ENCODE measurements at regions not wholly inside any gene's neighbourhood (a gene's known extent, or its start where the extent isn't known, plus 50 kb on each side); places are given as distances from the start of the nearest gene placed in this dataset.

GRCh38 chr18:22544626-22545025, 126.9 kb upstream of the CTAGE1 start:
- DNase-seq (ENCODE audit: low read depth), result no peak

- DNase-seq (ENCODE audit: low read depth), result no peak
Observed at GRCh38 chr18:22545066-22545760, 127.5 kb upstream of the CTAGE1 start.

GRCh38 chr18:22546905-22547570, 129.3 kb upstream of the CTAGE1 start:
- no peak for DNase-seq (ENCODE audit: low read depth)

GRCh38 chr18:22547807-22548561, 130.3 kb upstream of the CTAGE1 start:
- no peak for DNase-seq (ENCODE audit: low read depth)

GRCh38 chr18:22549260-22549937, 131.7 kb upstream of the CTAGE1 start:
- no peak for DNase-seq (ENCODE audit: low read depth)

DNA sequence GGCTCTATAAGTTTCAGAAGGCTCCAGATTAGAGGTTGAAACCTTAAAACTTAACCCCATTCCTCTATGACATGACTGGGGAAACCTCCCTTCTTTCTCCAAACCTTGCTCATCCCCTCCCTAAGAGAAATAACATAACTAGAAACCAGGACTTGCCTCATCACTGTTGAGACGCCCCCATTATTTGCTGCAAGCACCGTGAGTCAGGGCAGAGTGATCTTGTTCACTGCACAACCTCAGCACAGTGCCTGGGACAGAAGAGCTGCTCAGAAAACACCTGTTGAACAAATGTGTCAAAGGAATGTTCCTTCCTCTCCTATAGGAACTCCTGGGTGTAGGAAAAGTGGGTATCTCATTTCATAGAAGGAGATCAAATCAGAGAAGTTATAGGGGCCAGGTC, 132.7 kb upstream of the CTAGE1 start:
- DNase-seq (ENCODE audit: low read depth), result no peak

- DNase-seq (ENCODE audit: low read depth), result no peak
Observed at GRCh38 chr18:22550861-22551260, 133.1 kb upstream of the CTAGE1 start.

- DNase-seq (ENCODE audit: low read depth), result peak; percentile 90
Observed at GRCh38 chr18:22551536-22552151, 133.9 kb upstream of the CTAGE1 start.

DNA sequence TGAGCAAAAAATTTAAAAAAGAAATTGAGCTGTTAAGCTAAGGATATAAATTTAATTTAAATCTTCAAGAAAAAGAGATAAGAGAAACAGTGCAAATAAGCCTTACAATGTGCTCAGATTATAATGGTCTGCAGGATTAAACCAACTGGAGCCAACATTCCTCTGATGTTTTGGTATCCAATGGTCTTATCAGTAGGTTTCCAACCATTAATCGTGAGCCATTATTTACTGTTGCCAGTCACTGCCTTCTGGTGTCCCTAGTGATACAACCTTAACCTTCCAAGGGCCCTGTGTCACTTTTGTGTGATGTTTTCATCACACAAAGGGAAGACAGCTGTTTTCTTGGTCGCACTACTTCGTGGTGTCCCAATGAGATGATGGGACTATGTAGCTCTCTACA, 134.5 kb upstream of the CTAGE1 start:
- DNase-seq (ENCODE audit: low read depth), result no peak

GRCh38 chr18:22552899-22553460, 135.3 kb upstream of the CTAGE1 start:
- DNase-seq (ENCODE audit: low read depth), result no peak

- DNase-seq (ENCODE audit: low read depth), result no peak
Observed at GRCh38 chr18:22556222-22557167, 138.8 kb upstream of the CTAGE1 start.

DNA sequence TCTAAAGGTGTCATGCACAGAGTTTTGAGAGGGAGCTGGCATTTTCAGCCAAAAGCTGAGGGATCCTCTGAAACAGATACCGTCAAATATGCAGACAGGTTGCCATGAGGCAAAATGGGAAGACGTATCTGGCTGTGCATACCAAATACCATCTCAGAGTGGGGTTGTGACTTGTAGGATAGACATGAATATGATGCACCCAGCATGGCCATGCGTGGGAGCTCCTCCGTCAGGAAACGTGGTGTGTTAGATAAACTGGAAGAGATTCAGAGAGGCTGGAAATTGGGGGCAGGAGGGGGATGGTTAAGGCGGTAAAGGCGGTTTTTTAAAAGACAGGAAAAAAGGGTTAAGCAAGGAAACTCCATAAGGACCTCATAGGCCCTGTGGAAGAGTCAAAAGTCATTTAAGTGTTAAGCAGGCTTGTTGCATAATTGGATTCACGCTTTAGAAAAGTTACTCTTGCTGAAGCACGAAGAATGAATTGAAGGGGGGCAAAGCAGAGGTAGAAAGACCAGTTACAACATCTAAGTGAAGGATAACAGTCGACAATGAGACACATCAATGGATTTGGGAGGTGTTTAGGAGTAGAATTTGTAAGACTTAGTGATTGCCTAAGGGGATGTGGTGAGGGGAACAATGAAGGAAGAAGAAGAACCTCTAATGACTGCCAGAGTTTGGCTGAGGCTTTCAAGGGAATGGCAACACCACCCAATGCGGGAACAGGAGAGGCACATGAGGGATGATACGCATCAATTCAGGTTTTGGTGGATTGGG, 139.6 kb upstream of the CTAGE1 start:
- DNase-seq (ENCODE audit: low read depth), result no peak

DNA sequence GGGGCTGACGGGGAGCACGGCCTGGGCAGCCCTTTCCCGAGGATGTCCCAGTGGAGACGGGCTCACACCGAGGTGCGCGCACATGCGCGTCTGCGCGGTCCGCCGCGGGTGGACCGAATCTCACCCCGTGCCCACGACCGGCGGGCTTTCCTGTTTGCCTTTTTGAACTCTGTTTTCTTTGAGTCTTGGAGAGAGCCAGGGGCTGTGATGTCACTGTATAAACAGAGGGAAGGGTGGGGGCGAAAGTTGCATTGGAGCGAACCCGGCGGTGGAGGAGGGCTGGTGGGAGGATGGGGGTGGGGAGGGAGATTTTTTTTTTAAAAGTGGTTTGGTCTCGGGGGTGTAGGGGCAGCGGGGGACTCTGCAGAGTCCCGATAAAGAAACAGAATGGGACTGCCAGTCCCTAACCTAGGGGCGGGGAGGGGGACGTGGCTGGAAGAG, 141.2 kb upstream of the CTAGE1 start:
- DNase-seq (ENCODE audit: low read depth), result peak; percentile 50

DNA sequence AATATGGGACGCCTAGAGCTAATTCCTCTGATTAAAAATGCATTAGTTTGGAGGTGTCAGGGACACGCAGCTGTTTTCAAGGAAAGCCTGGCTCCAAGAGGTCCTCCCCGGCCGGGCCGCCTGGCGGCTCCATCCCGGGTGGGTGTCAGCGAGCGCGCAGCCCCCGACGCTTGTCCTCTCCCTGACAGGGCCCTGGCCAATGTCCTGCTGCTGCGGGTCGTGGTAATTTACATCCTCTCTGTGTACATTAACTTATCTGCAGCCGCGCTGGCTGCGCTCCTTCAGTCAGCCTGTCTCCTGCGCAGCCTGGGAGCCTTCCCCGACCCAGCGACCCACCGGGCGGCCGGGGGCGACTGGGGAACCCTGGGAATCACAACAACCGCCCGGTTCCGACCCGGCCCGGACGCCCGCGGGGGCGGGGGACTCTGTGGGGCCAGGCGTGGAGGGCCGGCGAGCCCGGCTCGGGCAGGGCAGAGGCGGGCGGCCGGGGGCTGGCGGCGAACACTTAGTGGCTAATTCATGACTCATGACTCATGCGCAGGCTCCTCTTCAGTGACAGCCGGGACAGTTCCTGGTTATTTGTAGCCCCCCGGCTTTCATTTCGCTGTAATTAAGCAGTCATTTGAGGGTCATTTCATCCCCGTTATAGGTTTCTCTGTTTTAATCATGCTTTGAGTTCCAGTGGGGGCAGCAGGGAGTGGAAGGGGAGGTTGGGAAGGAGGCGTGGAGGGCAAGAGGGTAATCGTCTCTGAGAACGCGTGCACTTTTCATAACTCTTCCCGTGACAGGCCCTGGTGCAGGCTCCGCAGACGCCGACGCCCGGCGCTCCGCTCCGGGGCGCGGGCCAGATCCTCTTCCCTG, 141.9 kb upstream of the CTAGE1 start:
- no peak for DNase-seq (ENCODE audit: low read depth)

GRCh38 chr18:22560275-22560610, 142.5 kb upstream of the CTAGE1 start:
- no peak for DNase-seq (ENCODE audit: low read depth)

- no peak for DNase-seq (ENCODE audit: low read depth)
Observed at GRCh38 chr18:22560797-22561196, 143.1 kb upstream of the CTAGE1 start.

DNA sequence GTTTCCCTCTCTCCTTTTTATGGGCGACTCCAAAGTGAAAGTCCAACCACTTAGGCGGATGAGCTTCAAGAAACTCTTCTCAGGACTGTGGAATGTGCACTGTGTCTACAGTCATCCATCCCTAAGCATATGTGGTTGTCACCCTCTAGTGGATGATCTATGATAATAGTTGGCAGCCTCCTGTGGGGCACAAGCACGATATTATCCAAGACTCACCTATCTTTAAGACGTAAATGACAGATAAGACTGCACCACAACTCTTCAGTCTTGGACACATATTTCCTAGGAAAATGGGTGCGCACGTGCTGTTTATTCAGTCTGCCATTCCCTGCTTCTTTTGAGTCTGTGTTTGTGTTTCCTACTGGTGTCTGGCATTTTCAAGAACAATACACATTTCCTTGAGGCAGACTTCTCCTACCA, 145.5 kb upstream of the CTAGE1 start:
- DNase-seq (ENCODE audit: low read depth), result peak; percentile 85

DNA sequence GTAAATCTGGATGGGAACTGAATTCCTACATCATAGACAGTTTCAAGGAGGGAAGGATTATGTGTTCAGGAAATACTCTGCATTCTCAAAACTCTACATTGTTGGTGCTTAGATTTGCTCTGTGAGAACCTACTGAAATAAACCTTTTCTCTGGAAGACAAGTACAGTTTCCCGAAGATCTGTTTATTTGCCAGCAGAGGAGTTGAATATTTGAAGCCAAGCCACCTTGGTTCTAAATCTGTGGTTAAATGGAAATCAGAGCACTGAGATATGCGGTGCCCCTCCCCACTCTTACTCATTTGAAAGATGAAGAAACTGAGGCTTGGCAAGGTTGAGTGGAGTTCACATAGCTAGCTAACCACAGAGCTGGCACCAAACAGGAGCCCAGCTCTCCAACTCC, 146.3 kb upstream of the CTAGE1 start:
- DNase-seq (ENCODE audit: low read depth), result peak; percentile 65
